Mammary epithelial cell (primary cell): ENCODE measurements at regions not wholly inside any gene's neighbourhood (a gene's known extent, or its start where the extent isn't known, plus 50 kb on each side); places are given as distances from the start of the nearest gene placed in this dataset.

Source experiments
- CTCF ChIP-seq, 2 donors: IDR thresholded peaks in 1 of 2; conservative IDR thresholded peaks in 1 of 2; 2 replicates each; pipeline ENCODE4 v1.5.1; 2011 to 2012; ENCODE audit warnings: inconsistent platforms in 2 of 2, low read length in 2 of 2, mild to moderate bottlenecking in 2 of 2, control low read depth in 1 of 2, low read depth in 1 of 2; ENCODE audit not compliant: insufficient read depth in 1 of 2; ENCODE audit errors: extremely low read depth in 1 of 2
- EZH2 ChIP-seq: IDR thresholded peaks from 2 replicates; pipeline ENCODE4 v1.6.1; 2012; ENCODE audit warnings: low read length, inconsistent platforms, borderline replicate concordance

GRCh38 chr12:91551242-91551641, 368.6 kb upstream of the DCN start:
- TF ChIP-seq CTCF (conservative IDR thresholded peaks at IDR 0.05 in 1 of 2, IDR thresholded peaks at IDR 0.05 in 1 of 2; ENCODE audit: extremely low read depth in 1 of 2, insufficient read depth in 1 of 2, low read depth in 1 of 2, low read length in 2 of 2): no peak
- no peak for TF ChIP-seq EZH2
